H9 (cell line): ENCODE measurements at regions not wholly inside any gene's neighbourhood (a gene's known extent, or its start where the extent isn't known, plus 50 kb on each side); places are given as distances from the start of the nearest gene placed in this dataset.

Source experiments
- DNase-seq: peaks from one replicate; pipeline ENCODE4 v3.0.0-alpha.2; 2017
- H2AFZ ChIP-seq: one replicate; pipeline ENCODE4 v1.6.1; 2013; ENCODE audit warnings: mild to moderate bottlenecking, low read length, control low read depth, moderate library complexity
- H2AK5ac ChIP-seq: 2 replicates; pipeline ENCODE4 v1.6.1; 2013; ENCODE audit warnings: low read length, control low read depth, mixed read lengths; ENCODE audit not compliant: insufficient read length
- H2BK120ac ChIP-seq: one replicate; pipeline ENCODE4 v1.6.1; 2013; ENCODE audit warnings: low read depth, mild to moderate bottlenecking, low read length, control low read depth, inconsistent platforms; ENCODE audit not compliant: poor library complexity, severe bottlenecking
- H2BK12ac ChIP-seq: 2 replicates; pipeline ENCODE4 v1.6.1; 2013; ENCODE audit warnings: low read length, control low read depth, mixed read lengths, low read depth; ENCODE audit not compliant: insufficient read length
- H2BK15ac ChIP-seq: 2 replicates; pipeline ENCODE4 v1.6.1; 2013; ENCODE audit warnings: low read depth, low read length, control low read depth
- H2BK20ac ChIP-seq: one replicate; pipeline ENCODE4 v1.6.1; 2013; ENCODE audit warnings: low read depth, mild to moderate bottlenecking, low read length, control low read depth, inconsistent platforms; ENCODE audit not compliant: poor library complexity, severe bottlenecking
- H2BK5ac ChIP-seq: 2 replicates; pipeline ENCODE4 v1.6.1; 2013; ENCODE audit warnings: low read length, control low read depth, mixed read lengths; ENCODE audit not compliant: insufficient read length
- H3K14ac ChIP-seq: 2 replicates; pipeline ENCODE4 v1.6.1; 2013; ENCODE audit warnings: low read length, control low read depth; ENCODE audit not compliant: insufficient read depth
- H3K18ac ChIP-seq: 2 replicates; pipeline ENCODE4 v1.6.1; 2013; ENCODE audit warnings: low read depth, mild to moderate bottlenecking, mixed read lengths, low read length, control low read depth; ENCODE audit not compliant: insufficient read length
- H3K23ac ChIP-seq: 2 replicates; pipeline ENCODE4 v1.6.1; 2013; ENCODE audit warnings: low read length, control low read depth, mixed read lengths, low read depth; ENCODE audit not compliant: insufficient read length
- H3K23me2 ChIP-seq: 2 replicates; pipeline ENCODE4 v1.6.1; 2013; ENCODE audit warnings: low read depth, mild to moderate bottlenecking, mixed read lengths, low read length, control low read depth; ENCODE audit not compliant: insufficient read length, poor library complexity, severe bottlenecking
- H3K27ac ChIP-seq: 2 replicates; pipeline ENCODE4 v1.5.1; 2013; ENCODE audit warnings: low read length, control low read depth, mixed read lengths, low read depth; ENCODE audit not compliant: insufficient read length
- H3K27me3 ChIP-seq: 2 replicates; pipeline ENCODE4 v1.6.1; 2013; ENCODE audit warnings: low read length, control low read depth, inconsistent platforms; ENCODE audit not compliant: insufficient read depth
- H3K4ac ChIP-seq: 2 replicates; pipeline ENCODE4 v1.6.1; 2013; ENCODE audit warnings: low read depth, mild to moderate bottlenecking, control low read depth, inconsistent platforms, low read length, moderate library complexity
- H3K4me1 ChIP-seq: 2 replicates; pipeline ENCODE4 v1.6.1; 2013; ENCODE audit warnings: low read length, control low read depth, inconsistent platforms; ENCODE audit not compliant: insufficient read depth
- H3K4me2 ChIP-seq: 2 replicates; pipeline ENCODE4 v1.6.1; 2013; ENCODE audit warnings: low read length, control low read depth, mixed read lengths; ENCODE audit not compliant: insufficient read length, insufficient read depth
- H3K56ac ChIP-seq: 2 replicates; pipeline ENCODE4 v1.6.1; 2013; ENCODE audit warnings: low read depth, mild to moderate bottlenecking, mixed read lengths, low read length, control low read depth; ENCODE audit not compliant: insufficient read length
- H3K79me1 ChIP-seq: 2 replicates; pipeline ENCODE4 v1.6.1; 2013; ENCODE audit warnings: low read depth, mild to moderate bottlenecking, moderate library complexity, low read length, control low read depth, inconsistent platforms; ENCODE audit not compliant: insufficient read depth, poor library complexity, severe bottlenecking
- H3K79me2 ChIP-seq: 2 replicates; pipeline ENCODE4 v1.6.1; 2013; ENCODE audit warnings: low read length, control low read depth, inconsistent platforms; ENCODE audit not compliant: insufficient read depth
- H3K9ac ChIP-seq: 2 replicates; pipeline ENCODE4 v1.6.1; 2013; ENCODE audit warnings: low read length, control low read depth, mixed read lengths; ENCODE audit not compliant: insufficient read length; ENCODE audit errors: extremely low read depth
- H3K9me3 ChIP-seq: one replicate; pipeline ENCODE4 v1.6.1; 2013; ENCODE audit warnings: low read depth, low read length, inconsistent platforms; ENCODE audit not compliant: control insufficient read depth
- H3T11ph ChIP-seq: one replicate; pipeline ENCODE4 v1.6.1; 2013; ENCODE audit warnings: mild to moderate bottlenecking, low read length, control low read depth, inconsistent platforms
- H4K20me1 ChIP-seq: one replicate; pipeline ENCODE4 v1.6.1; 2013; ENCODE audit not compliant: control insufficient read depth, insufficient read length, insufficient read depth
- H4K5ac ChIP-seq: 2 replicates; pipeline ENCODE4 v1.6.1; 2013; ENCODE audit warnings: low read depth, mild to moderate bottlenecking, mixed read lengths, low read length, control low read depth; ENCODE audit not compliant: insufficient read length
- H4K8ac ChIP-seq: replicated peaks from 2 replicates; pipeline ENCODE4 v1.6.1; 2013; ENCODE audit warnings: low read length, control low read depth, mixed read lengths, low read depth; ENCODE audit not compliant: insufficient read length
- H4K91ac ChIP-seq: 2 replicates; pipeline ENCODE4 v1.6.1; 2013; ENCODE audit warnings: low read depth, mild to moderate bottlenecking, moderate library complexity, mixed read lengths, low read length, control low read depth; ENCODE audit not compliant: insufficient read length
- H3K27ac Mint-ChIP-seq, 3 experiments: 2 replicates in 2 of 3; 3 replicates in 1 of 3; pipeline ENCODE4 v1.8.0; 2020 to 2021; ENCODE audit warnings: mixed read lengths in 3 of 3, mild to moderate bottlenecking in 1 of 3, moderate library complexity in 1 of 3
- H3K27me3 Mint-ChIP-seq: 2 replicates; pipeline ENCODE4 v1.8.0; 2021; ENCODE audit warnings: low read depth, mild to moderate bottlenecking, moderate library complexity, mixed read lengths
- H3K36me3 Mint-ChIP-seq, 3 experiments: 2 replicates in 2 of 3; 3 replicates in 1 of 3; pipeline ENCODE4 v1.8.0; 2020 to 2021; ENCODE audit warnings: low read depth in 3 of 3, mixed read lengths in 3 of 3; ENCODE audit not compliant: insufficient read depth in 1 of 3
- H3K4me1 Mint-ChIP-seq, 2 experiments: 2 replicates each; pipeline ENCODE4 v1.8.0; 2020; ENCODE audit warnings: mixed read lengths in 2 of 2
- H3K4me3 Mint-ChIP-seq, 2 experiments: 2 replicates in 1 of 2; 3 replicates in 1 of 2; pipeline ENCODE4 v1.8.0; 2020 to 2021; ENCODE audit warnings: mild to moderate bottlenecking in 2 of 2, mixed read lengths in 2 of 2, moderate library complexity in 1 of 2
- H3K9me3 Mint-ChIP-seq, 2 experiments: 2 replicates in 1 of 2; 3 replicates in 1 of 2; pipeline ENCODE4 v1.8.0; 2020; ENCODE audit warnings: mild to moderate bottlenecking in 2 of 2, mixed read lengths in 2 of 2, moderate library complexity in 1 of 2
- CTCF ChIP-seq: fragments of 200-600 bp; sonication (generic); conservative IDR thresholded peaks from 3 replicates; pipeline ENCODE4 v1.8.0; 2021; ENCODE audit warnings: antibody characterized with exemption, mild to moderate bottlenecking
- WGBS: extraction: QIAGEN DNeasy Blood & Tissue Kit; methylation state at CpG from one replicate; pipeline ENCODE4 v1.1.7; 2013; ENCODE audit warnings: missing lambda C conversion rate, low lambda C conversion rate, mixed read lengths; ENCODE audit not compliant: insufficient read length; ENCODE audit errors: extremely low coverage; 5-methylcytosine and 5-hydroxymethylcytosine counted together

DNA sequence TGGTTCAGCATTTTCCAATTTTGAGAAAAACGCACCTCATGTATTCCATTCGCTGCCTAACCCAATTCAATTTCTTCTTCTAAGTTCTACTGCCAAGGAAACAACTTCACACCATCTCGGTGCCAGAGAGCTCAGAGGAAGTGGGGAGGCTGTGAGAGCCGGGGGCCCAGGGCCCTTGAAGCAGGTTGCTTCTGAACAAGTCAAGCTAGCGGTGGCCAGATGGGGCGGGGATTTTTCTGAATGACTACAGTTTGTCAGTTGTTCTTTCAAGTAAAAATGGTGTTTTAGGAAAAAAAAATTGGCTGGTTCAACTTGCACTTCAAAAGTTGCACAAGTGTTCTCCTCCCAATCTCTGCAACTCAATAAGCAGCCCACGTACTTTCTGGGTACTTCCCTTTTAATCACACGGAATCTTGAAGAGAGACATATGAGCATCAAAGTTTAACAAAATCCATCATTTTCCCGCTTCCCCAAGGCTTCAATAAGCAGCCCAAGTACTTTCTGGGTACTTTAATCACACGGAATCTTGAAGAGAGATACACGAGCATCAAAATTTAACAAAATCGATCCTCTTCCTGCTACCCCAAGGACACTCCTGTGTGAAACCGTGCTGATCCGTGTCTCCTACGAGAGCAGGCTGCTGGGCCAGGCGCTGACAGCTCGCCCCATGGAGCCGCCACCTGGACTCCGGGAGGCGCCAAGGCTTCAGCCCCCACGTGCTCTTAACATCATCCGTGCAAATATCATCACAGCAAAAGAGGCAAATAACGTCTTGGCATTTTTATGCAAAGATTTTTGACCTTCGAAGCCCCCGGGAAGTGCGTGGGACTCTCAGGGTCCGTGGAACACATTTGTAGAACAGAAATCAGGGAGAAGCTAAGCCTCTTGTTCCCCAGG lies 186.7 kb upstream of the PDE10A start:
- peaks cover 6% of the 10 kb centered on the region for H3K23me2 ChIP-seq
- no peak overlapping the region for H3K18ac ChIP-seq
- Mint-ChIP-seq H3K4me1 (peaks cover 28 to 30% of the 10 kb centered on the region in 2 experiments), H3K4me3 (peak overlapping the region in 1 of 2 experiments; percentile 22; a peak in 1 of 5 replicates), H3K36me3 (no peaks in the 10 kb centered on the region), H3K27me3 (peaks cover 58% of the 10 kb centered on the region), H3K27ac (no peak overlapping the region), H3K9me3 (no peaks in the 10 kb centered on the region)
- H3K4me1 ChIP-seq = no peaks in the 10 kb centered on the region
- no peaks in the 10 kb centered on the region for H3K9me3 ChIP-seq
- no peak overlapping the region for H2AFZ ChIP-seq
- H3K56ac ChIP-seq = no peak overlapping the region
- no peak overlapping the region for H3K14ac ChIP-seq
- H3K23ac ChIP-seq = no peak overlapping the region
- H3K27ac ChIP-seq = no peak overlapping the region
- H3K79me1 ChIP-seq = no peaks in the 10 kb centered on the region
- H4K8ac ChIP-seq = no peak overlapping the region
- H2BK12ac ChIP-seq = no peak overlapping the region
- H2BK5ac ChIP-seq = no peak overlapping the region
- H3K9ac ChIP-seq = no peak overlapping the region
- DNase-seq = peak; percentile 35
- no peak overlapping the region for H3K4ac ChIP-seq
- no peaks in the 10 kb centered on the region for H4K20me1 ChIP-seq
- H2AK5ac ChIP-seq = no peak overlapping the region
- no peak overlapping the region for H4K5ac ChIP-seq
- no CpG with 5 or more reads among the region's 27 CpGs for WGBS
- no peak overlapping the region for H2BK120ac ChIP-seq
- no peak overlapping the region for H2BK15ac ChIP-seq
- no peak overlapping the region for H3T11ph ChIP-seq
- no peak overlapping the region for H2BK20ac ChIP-seq
- H4K91ac ChIP-seq = no peak overlapping the region
- H3K27me3 ChIP-seq = peaks cover 6% of the 10 kb centered on the region; the same call in 1 of the 2 replicates
- H3K4me2 ChIP-seq = no peak overlapping the region
- no peak for TF ChIP-seq CTCF
- H3K79me2 ChIP-seq = no peaks in the 10 kb centered on the region
